Psoas muscle (tissue), 7 donors: ENCODE measurements at regions not wholly inside any gene's neighbourhood (a gene's known extent, or its start where the extent isn't known, plus 50 kb on each side); places are given as distances from the start of the nearest gene placed in this dataset.
"Not testable (repeated sequence)": the region's sequence is repeated elsewhere in the genome, so short reads cannot be mapped to it uniquely, and the experiment has no call there.

Experiments
- ATAC-seq, 4 donors: fragments of 200-7000 bp; cut with Tn5 transposase; one replicate each; pipeline ENCODE4 v1.9.1; 2020; ENCODE audit warnings: moderate library complexity in 3 of 4, mild to moderate bottlenecking in 2 of 4
- DNase-seq, 2 donors: peaks; one replicate each; pipeline ENCODE4 v3.0.0-alpha.2; 2020
- H3K27ac ChIP-seq: fragments of 200-600 bp; one replicate; pipeline ENCODE4 v1.8.0; 2022
- H3K27me3 ChIP-seq, 3 donors: fragments of 200-600 bp in 1 of 3; one replicate each; pipeline versions ENCODE4 v1.6.1 to v1.8.0; 2013 to 2022; ENCODE audit warnings: low read length in 2 of 3, mild to moderate bottlenecking in 2 of 3, moderate library complexity in 1 of 3; ENCODE audit not compliant: insufficient read depth in 3 of 3
- H3K36me3 ChIP-seq, 2 donors: fragments of 200-600 bp in 1 of 2; one replicate each; pipeline versions ENCODE4 v1.6.1 to v1.8.0; 2013 to 2022; ENCODE audit warnings: low read depth in 1 of 2, mild to moderate bottlenecking in 1 of 2, moderate library complexity in 1 of 2; ENCODE audit not compliant: insufficient read depth in 1 of 2
- H3K4me1 ChIP-seq: fragments of 200-600 bp; one replicate; pipeline ENCODE4 v1.8.0; 2022
- H3K4me3 ChIP-seq: fragments of 200-600 bp; one replicate; pipeline ENCODE4 v1.8.0; 2022; ENCODE audit warnings: mild to moderate bottlenecking
- H3K9me3 ChIP-seq: fragments of 200-600 bp; one replicate; pipeline ENCODE4 v1.8.0; 2022
- WGBS, 3 donors: extraction: QIAGEN DNeasy Blood & Tissue Kit; methylation state at CpG; one replicate each; pipeline versions ENCODE4 v1.1.6 to v1.1.7; 2013; 5-methylcytosine and 5-hydroxymethylcytosine counted together
- intact Hi-C, 2 donors: fragments of 100-400 bp; cut with DNase I; formaldehyde crosslinking; loops; one replicate each; pipeline versions ENCODE4 v1.11.0 to v1.14.2; 2022
- donor health status: healthy with polysubstance abuse.
- donor health status: DM: no; HTN: no; CAD: no; lungs with moderate emphysema.
- donor health status: Bipolar disorder and iron deficiency.
- donor health status: healthy.
- donor health status: DM: yes; HTN: yes; CAD: no.
- donor health status: DM: no; HTN: no; CAD: no.
- donor health status: DM: yes; HTN: yes; CAD: no.

GRCh38 chr16:32478406-32478805 is 197.6 kb downstream of the TP53TG3 start:
- DNase-seq, H3K27ac ChIP-seq, H3K4me3 ChIP-seq, intact Hi-C loops, H3K27me3 ChIP-seq, H3K4me1 ChIP-seq, H3K9me3 ChIP-seq, ATAC-seq, H3K36me3 ChIP-seq: not testable (repeated sequence)
- WGBS, 3 donors: 56 to 80% (median 68%) methylated on average over 26 to 38 of the region's 38 CpGs

DNA sequence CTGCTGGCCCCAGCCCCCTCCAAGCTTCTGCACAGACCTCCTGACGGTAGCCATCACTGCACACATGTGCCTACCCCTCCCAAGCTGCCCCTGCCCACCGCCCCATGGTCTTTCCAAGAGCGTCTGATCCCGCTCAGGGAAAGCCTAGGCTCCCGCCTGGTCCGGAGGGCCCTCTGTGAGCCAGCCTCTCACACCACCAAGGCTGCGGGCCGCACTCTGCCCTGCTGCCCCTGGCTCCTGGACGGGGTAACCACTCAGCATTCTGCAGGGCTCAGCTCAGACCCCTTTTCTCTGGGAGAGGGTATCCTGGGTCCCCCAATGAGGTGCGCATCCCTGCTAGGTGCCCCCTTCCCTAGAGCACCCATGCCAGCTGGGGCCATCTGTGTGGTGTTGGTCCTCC is 198.4 kb downstream of the TP53TG3 start:
- ATAC-seq, H3K9me3 ChIP-seq, H3K27me3 ChIP-seq, H3K4me3 ChIP-seq, intact Hi-C loops, H3K27ac ChIP-seq, DNase-seq, H3K36me3 ChIP-seq, H3K4me1 ChIP-seq: not testable (repeated sequence)
- WGBS, 3 donors: 91 to 92% methylated on average over 4 to 7 of the region's 10 CpGs; no CpG with 5 or more reads in 1 of the 3 donors

- intact Hi-C loops, H3K27ac ChIP-seq, H3K4me3 ChIP-seq, H3K27me3 ChIP-seq, ATAC-seq, H3K4me1 ChIP-seq, H3K36me3 ChIP-seq, H3K9me3 ChIP-seq: not testable (repeated sequence)
- WGBS, 3 donors: 91 to 93% (median 92%) methylated on average over 6 to 17 of the region's 20 CpGs
- peak in 1 of 2 donors; percentile 28 for DNase-seq
Measured at GRCh38 chr16:32474365-32474764, 201.6 kb downstream of the TP53TG3 start.

- peak in 1 of 2 donors; percentile 42 for DNase-seq
- H3K27ac ChIP-seq, H3K27me3 ChIP-seq, ATAC-seq, intact Hi-C loops, H3K36me3 ChIP-seq, H3K9me3 ChIP-seq, H3K4me1 ChIP-seq, H3K4me3 ChIP-seq: not testable (repeated sequence)
- 65 to 80% (median 75%) methylated on average over 15 to 20 of the region's 20 CpGs for WGBS, 3 donors
Measured at GRCh38 chr16:32461666-32462065, 208.6 kb downstream of the TP53TG3D start.

DNA sequence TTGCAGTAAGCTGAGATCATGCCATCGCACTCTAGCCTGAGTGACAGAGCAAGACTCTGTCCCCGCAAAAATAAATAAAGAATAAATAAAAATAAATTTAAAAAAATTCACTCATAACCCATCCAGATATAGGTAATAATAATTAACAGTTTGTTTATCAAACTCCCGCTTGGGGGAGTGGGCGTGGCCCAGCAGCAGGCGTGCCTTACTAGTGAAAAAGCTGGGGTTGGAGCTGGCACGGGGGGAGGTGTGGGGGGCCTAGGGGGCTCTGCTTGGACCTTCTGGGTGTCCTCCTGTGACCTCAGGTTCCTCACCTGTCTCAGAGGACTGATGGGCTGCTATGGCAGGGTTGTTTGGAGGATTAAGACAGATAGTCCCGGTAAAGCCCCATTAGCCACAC is 207.9 kb downstream of the TP53TG3D start:
- H3K4me3 ChIP-seq, H3K9me3 ChIP-seq, H3K27me3 ChIP-seq, H3K4me1 ChIP-seq, H3K27ac ChIP-seq, intact Hi-C loops, DNase-seq, H3K36me3 ChIP-seq, ATAC-seq: not testable (repeated sequence)
- WGBS, 3 donors: 76 to 82% (median 79%) methylated on average over 5 to 6 of the region's 7 CpGs
